ENCODE measurements at regions not wholly inside any gene's neighbourhood (a gene's known extent, or its start where the extent isn't known, plus 50 kb on each side); places are given as distances from the start of the nearest gene placed in this dataset.

GRCh38 chr4:100898844-100899243, 381.0 kb upstream of the EMCN start:
- TF ChIP-seq CTCF (IDR thresholded peaks at IDR 0.05; ENCODE audit: insufficient read depth, low read depth, low read length): no peak
- Histone ChIP-seq H3K36me3 (ENCODE audit: control insufficient read depth, insufficient read depth, low read length) (no peaks in the 10 kb centered on the region), H3K27me3 (ENCODE audit: control insufficient read depth, insufficient read depth, low read length) (no peaks in the 10 kb centered on the region), H3K4me3 (ENCODE audit: low read depth, low read length) (no peak overlapping the region)
- ChIA-PET CTCF (interaction anchor here (1.8 kb wide), 1 partner anchor 18 kb away, joined by 4 read pairs; no protein-coding TSS in a partner anchor), POLR2A (no interaction called here)
- no peak for DNase-seq (ENCODE audit: low read depth)

- Histone ChIP-seq H3K4me3 (ENCODE audit: low read depth, low read length) (peak overlapping the region; percentile 14), H3K27me3 (ENCODE audit: control insufficient read depth, insufficient read depth, low read length) (no peaks in the 10 kb centered on the region), H3K36me3 (ENCODE audit: control insufficient read depth, insufficient read depth, low read length) (no peaks in the 10 kb centered on the region)
- ChIA-PET CTCF (no interaction called here), POLR2A (no interaction called here)
- no peak for TF ChIP-seq CTCF (IDR thresholded peaks at IDR 0.05; ENCODE audit: insufficient read depth, low read depth, low read length)
- DNase-seq (ENCODE audit: low read depth): no peak
These were observed 377.9 kb upstream of the EMCN start for GRCh38 chr4:100895556-100896197.

- CTCF ChIA-PET: interaction anchor here (1.0 kb wide), 1 partner anchor 58 kb away, joined by 3 read pairs; no protein-coding TSS in a partner anchor
- POLR2A ChIA-PET: no interaction called here
These were observed 376.6 kb upstream of the EMCN start for GRCh38 chr4:100894339-100894870.

GRCh38 chr4:100891808-100892207, 374.0 kb upstream of the EMCN start:
- no peaks in the 10 kb centered on the region for H3K36me3 ChIP-seq (ENCODE audit: control insufficient read depth, insufficient read depth, low read length)
- TF ChIP-seq CTCF (IDR thresholded peaks at IDR 0.05; ENCODE audit: insufficient read depth, low read depth, low read length): no peak
- POLR2A ChIA-PET: no interaction called here
- H3K27me3 ChIP-seq (ENCODE audit: control insufficient read depth, insufficient read depth, low read length): no peaks in the 10 kb centered on the region
- no peak for DNase-seq (ENCODE audit: low read depth)
- no peak overlapping the region for H3K4me3 ChIP-seq (ENCODE audit: low read depth, low read length)
- CTCF ChIA-PET: no interaction called here

More at GRCh38 chr4:100894339-100894870, 376.6 kb upstream of the EMCN start:
- H3K36me3 ChIP-seq (ENCODE audit: control insufficient read depth, insufficient read depth, low read length): no peaks in the 10 kb centered on the region
- H3K4me3 ChIP-seq (ENCODE audit: low read depth, low read length): no peak overlapping the region
- no peak for DNase-seq (ENCODE audit: low read depth)
- no peaks in the 10 kb centered on the region for H3K27me3 ChIP-seq (ENCODE audit: control insufficient read depth, insufficient read depth, low read length)
- TF ChIP-seq CTCF (IDR thresholded peaks at IDR 0.05; ENCODE audit: insufficient read depth, low read depth, low read length): no peak

- no peak overlapping the region for H3K4me3 ChIP-seq (ENCODE audit: low read depth, low read length)
- TF ChIP-seq CTCF (IDR thresholded peaks at IDR 0.05; ENCODE audit: insufficient read depth, low read depth, low read length): no peak
- H3K36me3 ChIP-seq (ENCODE audit: control insufficient read depth, insufficient read depth, low read length): no peaks in the 10 kb centered on the region
- DNase-seq (ENCODE audit: low read depth): no peak
- ChIA-PET CTCF (no interaction called here), POLR2A (no interaction called here)
- H3K27me3 ChIP-seq (ENCODE audit: control insufficient read depth, insufficient read depth, low read length): no peaks in the 10 kb centered on the region
These were observed 372.1 kb upstream of the EMCN start for GRCh38 chr4:100889898-100890297.
